ENCODE measurements at regions not wholly inside any gene's neighbourhood (a gene's known extent, or its start where the extent isn't known, plus 50 kb on each side); places are given as distances from the start of the nearest gene placed in this dataset.

- H3K27me3 ChIP-seq (ENCODE audit: control insufficient read depth in 1 of 2, insufficient read depth in 2 of 2, low read length in 2 of 2): no peaks in the 10 kb centered on the region
- no peaks in the 10 kb centered on the region for H3K9me3 ChIP-seq (ENCODE audit: low read length)
- H3K27ac ChIP-seq (ENCODE audit: low read depth, low read length): no peak overlapping the region
- no peak overlapping the region for H3K4me3 ChIP-seq (ENCODE audit: low read depth in 1 of 2, low read length in 2 of 2)
- H3K9ac ChIP-seq (ENCODE audit: low read length): no peak overlapping the region
- H3K4me1 ChIP-seq (ENCODE audit: insufficient read depth, low read length): no peaks in the 10 kb centered on the region
- H3K36me3 ChIP-seq (ENCODE audit: insufficient read depth, low read length): no peaks in the 10 kb centered on the region
Observed at GRCh38 chr13:82797876-82798275, 1084.4 kb downstream of the SLITRK1 start.

GRCh38 chr13:82791035-82791434 is 1091.2 kb downstream of the SLITRK1 start:
- H3K36me3 ChIP-seq (ENCODE audit: insufficient read depth, low read length): no peaks in the 10 kb centered on the region
- H3K4me1 ChIP-seq (ENCODE audit: insufficient read depth, low read length): no peaks in the 10 kb centered on the region
- no peak overlapping the region for H3K4me3 ChIP-seq (ENCODE audit: low read depth in 1 of 2, low read length in 2 of 2)

GRCh38 chr13:82772816-82773215 is 1109.5 kb downstream of the SLITRK1 start:
- H3K27me3 ChIP-seq (ENCODE audit: control insufficient read depth in 1 of 2, insufficient read depth in 2 of 2, low read length in 2 of 2): no peaks in the 10 kb centered on the region
- no peaks in the 10 kb centered on the region for H3K9me3 ChIP-seq (ENCODE audit: low read length)
- no peaks in the 10 kb centered on the region for H3K36me3 ChIP-seq (ENCODE audit: insufficient read depth, low read length)
- no peak overlapping the region for H3K4me3 ChIP-seq (ENCODE audit: low read depth in 1 of 2, low read length in 2 of 2)
- no peak overlapping the region for H3K27ac ChIP-seq (ENCODE audit: low read depth, low read length)
- no peak overlapping the region for H3K9ac ChIP-seq (ENCODE audit: low read length)
- H3K4me1 ChIP-seq (ENCODE audit: insufficient read depth, low read length): no peaks in the 10 kb centered on the region

More at GRCh38 chr13:82791035-82791434, 1091.2 kb downstream of the SLITRK1 start:
- H3K27me3 ChIP-seq (ENCODE audit: control insufficient read depth in 1 of 2, insufficient read depth in 2 of 2, low read length in 2 of 2): no peaks in the 10 kb centered on the region
- no peak overlapping the region for H3K27ac ChIP-seq (ENCODE audit: low read depth, low read length)
- H3K9ac ChIP-seq (ENCODE audit: low read length): no peak overlapping the region
- no peaks in the 10 kb centered on the region for H3K9me3 ChIP-seq (ENCODE audit: low read length)

- Histone ChIP-seq H3K4me1 (ENCODE audit: insufficient read depth, low read length) (no peaks in the 10 kb centered on the region), H3K9ac (ENCODE audit: low read length) (no peak overlapping the region), H3K4me3 (ENCODE audit: low read depth in 1 of 2, low read length in 2 of 2) (no peak overlapping the region), H3K9me3 (ENCODE audit: low read length) (no peaks in the 10 kb centered on the region), H3K27me3 (ENCODE audit: control insufficient read depth in 1 of 2, insufficient read depth in 2 of 2, low read length in 2 of 2) (no peaks in the 10 kb centered on the region), H3K36me3 (ENCODE audit: insufficient read depth, low read length) (no peaks in the 10 kb centered on the region), H3K27ac (ENCODE audit: low read depth, low read length) (no peak overlapping the region)
Observed at GRCh38 chr13:82766732-82767321, 1115.4 kb downstream of the SLITRK1 start.

GRCh38 chr13:82758044-82758443 is 1124.2 kb downstream of the SLITRK1 start:
- H3K9ac ChIP-seq (ENCODE audit: low read length): no peak overlapping the region
- H3K27ac ChIP-seq (ENCODE audit: low read depth, low read length): no peak overlapping the region
- H3K27me3 ChIP-seq (ENCODE audit: control insufficient read depth in 1 of 2, insufficient read depth in 2 of 2, low read length in 2 of 2): no peaks in the 10 kb centered on the region
- H3K36me3 ChIP-seq (ENCODE audit: insufficient read depth, low read length): no peaks in the 10 kb centered on the region
- no peaks in the 10 kb centered on the region for H3K4me1 ChIP-seq (ENCODE audit: insufficient read depth, low read length)
- no peak overlapping the region for H3K4me3 ChIP-seq (ENCODE audit: low read depth in 1 of 2, low read length in 2 of 2)
- H3K9me3 ChIP-seq (ENCODE audit: low read length): no peaks in the 10 kb centered on the region

- no peak overlapping the region for H3K4me3 ChIP-seq (ENCODE audit: low read depth in 1 of 2, low read length in 2 of 2)
- no peaks in the 10 kb centered on the region for H3K36me3 ChIP-seq (ENCODE audit: insufficient read depth, low read length)
- H3K27ac ChIP-seq (ENCODE audit: low read depth, low read length): no peak overlapping the region
- no peak overlapping the region for H3K9ac ChIP-seq (ENCODE audit: low read length)
- no peaks in the 10 kb centered on the region for H3K9me3 ChIP-seq (ENCODE audit: low read length)
- no peaks in the 10 kb centered on the region for H3K4me1 ChIP-seq (ENCODE audit: insufficient read depth, low read length)
- H3K27me3 ChIP-seq (ENCODE audit: control insufficient read depth in 1 of 2, insufficient read depth in 2 of 2, low read length in 2 of 2): no peaks in the 10 kb centered on the region
Observed at GRCh38 chr13:82751206-82751605, 1131.1 kb downstream of the SLITRK1 start.

GRCh38 chr13:82749551-82749950 is 1132.7 kb downstream of the SLITRK1 start:
- Histone ChIP-seq H3K27ac (ENCODE audit: low read depth, low read length) (no peak overlapping the region), H3K4me3 (ENCODE audit: low read depth in 1 of 2, low read length in 2 of 2) (no peak overlapping the region), H3K36me3 (ENCODE audit: insufficient read depth, low read length) (no peaks in the 10 kb centered on the region), H3K9ac (ENCODE audit: low read length) (no peak overlapping the region), H3K27me3 (ENCODE audit: control insufficient read depth in 1 of 2, insufficient read depth in 2 of 2, low read length in 2 of 2) (no peaks in the 10 kb centered on the region), H3K9me3 (ENCODE audit: low read length) (no peaks in the 10 kb centered on the region), H3K4me1 (ENCODE audit: insufficient read depth, low read length) (no peaks in the 10 kb centered on the region)

GRCh38 chr13:82747958-82748357 is 1134.3 kb downstream of the SLITRK1 start:
- no peak overlapping the region for H3K4me3 ChIP-seq (ENCODE audit: low read depth in 1 of 2, low read length in 2 of 2)
- no peak overlapping the region for H3K9ac ChIP-seq (ENCODE audit: low read length)
- H3K9me3 ChIP-seq (ENCODE audit: low read length): no peaks in the 10 kb centered on the region
- no peak overlapping the region for H3K27ac ChIP-seq (ENCODE audit: low read depth, low read length)
- no peaks in the 10 kb centered on the region for H3K4me1 ChIP-seq (ENCODE audit: insufficient read depth, low read length)
- H3K27me3 ChIP-seq (ENCODE audit: control insufficient read depth in 1 of 2, insufficient read depth in 2 of 2, low read length in 2 of 2): no peaks in the 10 kb centered on the region
- H3K36me3 ChIP-seq (ENCODE audit: insufficient read depth, low read length): no peaks in the 10 kb centered on the region

- no peaks in the 10 kb centered on the region for H3K36me3 ChIP-seq (ENCODE audit: insufficient read depth, low read length)
- no peaks in the 10 kb centered on the region for H3K4me1 ChIP-seq (ENCODE audit: insufficient read depth, low read length)
- no peak overlapping the region for H3K4me3 ChIP-seq (ENCODE audit: low read depth in 1 of 2, low read length in 2 of 2)
- H3K9ac ChIP-seq (ENCODE audit: low read length): no peak overlapping the region
- no peak overlapping the region for H3K27ac ChIP-seq (ENCODE audit: low read depth, low read length)
- H3K9me3 ChIP-seq (ENCODE audit: low read length): no peaks in the 10 kb centered on the region
- H3K27me3 ChIP-seq (ENCODE audit: control insufficient read depth in 1 of 2, insufficient read depth in 2 of 2, low read length in 2 of 2): no peaks in the 10 kb centered on the region
Observed at GRCh38 chr13:82747291-82747690, 1135.0 kb downstream of the SLITRK1 start.

- no peaks in the 10 kb centered on the region for H3K4me1 ChIP-seq (ENCODE audit: insufficient read depth, low read length)
- H3K27ac ChIP-seq (ENCODE audit: low read depth, low read length): no peak overlapping the region
- no peak overlapping the region for H3K9ac ChIP-seq (ENCODE audit: low read length)
- H3K9me3 ChIP-seq (ENCODE audit: low read length): no peaks in the 10 kb centered on the region
- H3K27me3 ChIP-seq (ENCODE audit: control insufficient read depth in 1 of 2, insufficient read depth in 2 of 2, low read length in 2 of 2): no peaks in the 10 kb centered on the region
- H3K4me3 ChIP-seq (ENCODE audit: low read depth in 1 of 2, low read length in 2 of 2): no peak overlapping the region
- no peaks in the 10 kb centered on the region for H3K36me3 ChIP-seq (ENCODE audit: insufficient read depth, low read length)
Observed at GRCh38 chr13:82740442-82740841, 1141.8 kb downstream of the SLITRK1 start.

- Histone ChIP-seq H3K4me3 (ENCODE audit: low read depth in 1 of 2, low read length in 2 of 2) (no peak overlapping the region), H3K36me3 (ENCODE audit: insufficient read depth, low read length) (no peaks in the 10 kb centered on the region), H3K27me3 (ENCODE audit: control insufficient read depth in 1 of 2, insufficient read depth in 2 of 2, low read length in 2 of 2) (no peaks in the 10 kb centered on the region), H3K4me1 (ENCODE audit: insufficient read depth, low read length) (no peaks in the 10 kb centered on the region), H3K27ac (ENCODE audit: low read depth, low read length) (no peak overlapping the region), H3K9ac (ENCODE audit: low read length) (no peak overlapping the region), H3K9me3 (ENCODE audit: low read length) (no peaks in the 10 kb centered on the region)
Observed at GRCh38 chr13:82739881-82740280, 1142.4 kb downstream of the SLITRK1 start.

- H3K9me3 ChIP-seq (ENCODE audit: low read length): no peaks in the 10 kb centered on the region
- no peaks in the 10 kb centered on the region for H3K27me3 ChIP-seq (ENCODE audit: control insufficient read depth in 1 of 2, insufficient read depth in 2 of 2, low read length in 2 of 2)
- H3K9ac ChIP-seq (ENCODE audit: low read length): no peak overlapping the region
- no peak overlapping the region for H3K4me3 ChIP-seq (ENCODE audit: low read depth in 1 of 2, low read length in 2 of 2)
- no peaks in the 10 kb centered on the region for H3K36me3 ChIP-seq (ENCODE audit: insufficient read depth, low read length)
- no peak overlapping the region for H3K27ac ChIP-seq (ENCODE audit: low read depth, low read length)
- H3K4me1 ChIP-seq (ENCODE audit: insufficient read depth, low read length): no peaks in the 10 kb centered on the region
Observed at GRCh38 chr13:82729401-82729800, 1152.9 kb downstream of the SLITRK1 start.

All from muscle layer of colon (tissue), 2 donors.